ENCODE measurements at regions not wholly inside any gene's neighbourhood (a gene's known extent, or its start where the extent isn't known, plus 50 kb on each side); places are given as distances from the start of the nearest gene placed in this dataset.

- H3K4me1 ChIP-seq (replicated peaks in 1 of 4; ENCODE audit: control insufficient read depth in 3 of 4, insufficient read depth in 4 of 4, low read length in 3 of 4): no peaks in the 10 kb centered on the region
- H3K4me3 ChIP-seq (ENCODE audit: extremely low read depth in 1 of 4, insufficient read depth in 2 of 4, low read depth in 3 of 4, low read length in 4 of 4): no peak overlapping the region
- H3K18ac ChIP-seq (ENCODE audit: extremely low read depth, low read length): no peak overlapping the region
- H2BK120ac ChIP-seq (replicated peaks; ENCODE audit: low read depth, low read length): no peak overlapping the region
- H3K79me2 ChIP-seq (ENCODE audit: control insufficient read depth in 1 of 2, insufficient read depth in 2 of 2, low read length in 2 of 2): no peaks in the 10 kb centered on the region
- no peak overlapping the region for H3K56ac ChIP-seq (replicated peaks; ENCODE audit: insufficient read length, low read depth, low read length)
- H4K91ac ChIP-seq (replicated peaks; ENCODE audit: insufficient read length, low read length): no peak overlapping the region
- ChIA-PET CTCF (ENCODE audit: partially characterized antibody) (interaction anchor here (0.7 to 4.4 kb wide), 5 partner anchors 10 to 865 kb away, joined by 3 to 30 read pairs (median 3); no protein-coding TSS in a partner anchor), POLR2A (ENCODE audit: partially characterized antibody) (no interaction called here)
- DNase-seq (ENCODE audit: low read depth in 1 of 2, low spot score in 2 of 2) (no peak), FAIRE-seq (no peak)
- H3K4me2 ChIP-seq (ENCODE audit: insufficient read depth in 1 of 2, low read depth in 2 of 2, low read length in 2 of 2): no peak overlapping the region
- H3K9me3 ChIP-seq (ENCODE audit: insufficient read depth in 2 of 2, low read depth in 1 of 2, low read length in 1 of 2): peaks cover 0 to 7% of the 10 kb centered on the region in 2 experiments; a peak in 1 of 4 replicates
- H3K23ac ChIP-seq (ENCODE audit: insufficient read length): no peak overlapping the region
- H2AK5ac ChIP-seq (ENCODE audit: low read depth, low read length): no peak overlapping the region
- H2BK5ac ChIP-seq (ENCODE audit: low read depth, low read length): no peak overlapping the region
- H3K36me3 ChIP-seq (ENCODE audit: control insufficient read depth in 2 of 4, insufficient read depth in 4 of 4, low read length in 3 of 4): no peaks in the 10 kb centered on the region
- H3K27ac ChIP-seq (ENCODE audit: low read depth, low read length): no peak overlapping the region
- H3K79me1 ChIP-seq (ENCODE audit: low read depth, low read length): no peaks in the 10 kb centered on the region
- H2BK15ac ChIP-seq (ENCODE audit: low read length): no peak overlapping the region
- H3K23me2 ChIP-seq (ENCODE audit: low read depth, low read length): no peaks in the 10 kb centered on the region
- H3K9ac ChIP-seq (replicated peaks in 1 of 4; ENCODE audit: extremely low read depth in 1 of 4, low read depth in 3 of 4, low read length in 3 of 4): no peak overlapping the region
- no peak overlapping the region for H3K4ac ChIP-seq (replicated peaks; ENCODE audit: insufficient read length, low read depth, low read length)
- WGBS, 2 experiments (ENCODE audit: extremely low coverage in 1 of 2, insufficient coverage in 1 of 2, insufficient read length in 1 of 2, insufficient replicate concordance in 2 of 2, low coverage in 1 of 2, low lambda C conversion rate in 2 of 2, missing lambda C conversion rate in 1 of 2): 90% methylated on average over 7 of the region's 7 CpGs; no CpG with 5 or more reads in 1 of the 2 experiments
- no peak overlapping the region for H4K8ac ChIP-seq (ENCODE audit: extremely low read depth, insufficient read depth, low read length)
- H3K14ac ChIP-seq (ENCODE audit: insufficient read length): no peak overlapping the region
- no peak overlapping the region for H2BK12ac ChIP-seq (ENCODE audit: low read depth, low read length)
- no peak overlapping the region for H2AFZ ChIP-seq (ENCODE audit: low read length)
- H4K5ac ChIP-seq (ENCODE audit: insufficient read length, low read depth, low read length): no peak overlapping the region
- H2BK20ac ChIP-seq (ENCODE audit: low read length): no peak overlapping the region
- H3K27me3 ChIP-seq (replicated peaks in 1 of 4; ENCODE audit: control insufficient read depth in 3 of 4, extremely low read depth in 1 of 4, insufficient read depth in 3 of 4, low read length in 3 of 4): no peaks in the 10 kb centered on the region
- H4K20me1 ChIP-seq (replicated peaks in 1 of 2; ENCODE audit: control insufficient read depth in 1 of 2, insufficient read depth in 2 of 2, low read length in 2 of 2): no peaks in the 10 kb centered on the region
- TF ChIP-seq EP300 (IDR thresholded peaks at IDR 0.05; ENCODE audit: borderline replicate concordance in 1 of 2, low read depth in 2 of 2, low read length in 2 of 2) (no peak), POLR2A (IDR thresholded peaks at IDR 0.05; ENCODE audit: control extremely low read depth in 1 of 2, low read depth in 2 of 2, low read length in 2 of 2) (no peak), ASH2L (IDR thresholded peaks at IDR 0.05; ENCODE audit: low read length) (no peak), SIN3A (conservative IDR thresholded peaks at IDR 0.05 in 1 of 2, IDR thresholded peaks at IDR 0.05 in 1 of 2; ENCODE audit: low read depth in 1 of 2, low read length in 2 of 2) (no peak), POLR2AphosphoS5 (IDR thresholded peaks at IDR 0.05; ENCODE audit: low read depth, low read length) (no peak), CHD2 (IDR thresholded peaks at IDR 0.05; ENCODE audit: low read length) (no peak), CTBP2 (IDR thresholded peaks at IDR 0.05; ENCODE audit: borderline replicate concordance, insufficient read depth, insufficient read length, low read length) (no peak), TEAD4 (IDR thresholded peaks at IDR 0.05; ENCODE audit: low read depth, low read length) (no peak), ZNF274 (IDR thresholded peaks at IDR 0.05; ENCODE audit: borderline replicate concordance, extremely low read depth, low read length) (no peak), KDM5A (IDR thresholded peaks at IDR 0.05; ENCODE audit: low read length) (no peak), GABPA (IDR thresholded peaks at IDR 0.05; ENCODE audit: borderline replicate concordance, insufficient read depth, low read length) (no peak), RAD21 (IDR thresholded peaks at IDR 0.05 in 1 of 2, conservative IDR thresholded peaks at IDR 0.05 in 1 of 2; ENCODE audit: low read depth in 2 of 2, low read length in 2 of 2) (no peak), SIRT6 (IDR thresholded peaks at IDR 0.05; ENCODE audit: low read length) (no peak)
Measured at GRCh38 chr4:11768251-11768972, 339.7 kb upstream of the HS3ST1 start.
